GM12872 (cell line): ENCODE measurements at regions not wholly inside any gene's neighbourhood (a gene's known extent, or its start where the extent isn't known, plus 50 kb on each side); places are given as distances from the start of the nearest gene placed in this dataset.

Source experiments
- TF ChIP-seq, protein P1 (sequence below): IDR thresholded peaks from 3 replicates; pipeline ENCODE4 v1.5.1; 2011; ENCODE audit warnings: low read depth, mild to moderate bottlenecking, low read length, moderate library complexity; ENCODE audit not compliant: insufficient read depth

DNA sequence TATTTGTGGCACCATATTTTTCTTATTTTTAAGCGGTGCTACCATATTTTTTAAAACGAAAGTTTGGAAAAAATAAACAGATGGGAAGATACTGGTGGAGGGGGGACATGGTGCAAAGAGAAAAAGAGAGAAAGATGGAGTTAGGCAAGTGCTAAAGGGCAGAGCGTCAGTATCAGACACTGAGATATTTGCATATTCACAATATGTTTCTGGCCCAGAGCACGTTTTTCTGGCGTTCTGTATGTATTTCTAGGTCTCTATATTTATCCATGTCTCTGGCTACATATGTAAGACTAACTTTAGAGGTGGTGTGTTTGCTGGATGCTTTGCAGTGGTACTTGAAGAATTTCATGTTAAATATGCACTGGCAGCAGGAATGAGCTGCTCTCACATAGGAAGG lies 414.0 kb downstream of the TLE4 start:
- TF ChIP-seq, protein P1, sequence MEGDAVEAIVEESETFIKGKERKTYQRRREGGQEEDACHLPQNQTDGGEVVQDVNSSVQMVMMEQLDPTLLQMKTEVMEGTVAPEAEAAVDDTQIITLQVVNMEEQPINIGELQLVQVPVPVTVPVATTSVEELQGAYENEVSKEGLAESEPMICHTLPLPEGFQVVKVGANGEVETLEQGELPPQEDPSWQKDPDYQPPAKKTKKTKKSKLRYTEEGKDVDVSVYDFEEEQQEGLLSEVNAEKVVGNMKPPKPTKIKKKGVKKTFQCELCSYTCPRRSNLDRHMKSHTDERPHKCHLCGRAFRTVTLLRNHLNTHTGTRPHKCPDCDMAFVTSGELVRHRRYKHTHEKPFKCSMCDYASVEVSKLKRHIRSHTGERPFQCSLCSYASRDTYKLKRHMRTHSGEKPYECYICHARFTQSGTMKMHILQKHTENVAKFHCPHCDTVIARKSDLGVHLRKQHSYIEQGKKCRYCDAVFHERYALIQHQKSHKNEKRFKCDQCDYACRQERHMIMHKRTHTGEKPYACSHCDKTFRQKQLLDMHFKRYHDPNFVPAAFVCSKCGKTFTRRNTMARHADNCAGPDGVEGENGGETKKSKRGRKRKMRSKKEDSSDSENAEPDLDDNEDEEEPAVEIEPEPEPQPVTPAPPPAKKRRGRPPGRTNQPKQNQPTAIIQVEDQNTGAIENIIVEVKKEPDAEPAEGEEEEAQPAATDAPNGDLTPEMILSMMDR: no peak

DNA sequence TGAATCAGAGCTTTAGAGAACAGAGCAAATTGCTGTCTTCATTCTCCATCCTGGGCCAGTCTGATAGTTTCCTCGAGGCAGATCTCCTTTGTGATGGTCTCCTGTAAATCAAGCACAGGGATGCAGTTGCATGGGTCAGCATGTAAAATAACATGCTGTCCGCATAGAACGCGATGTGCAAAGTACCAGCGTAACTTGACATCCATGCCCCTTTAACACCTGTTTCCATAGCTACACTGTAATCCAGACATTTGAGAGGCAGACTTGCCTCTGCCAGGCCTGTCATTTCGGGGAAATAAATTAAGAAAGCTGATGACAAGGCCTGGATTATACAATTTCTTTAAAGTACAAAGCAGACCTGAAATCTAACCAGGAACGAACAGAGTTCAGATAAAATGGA lies 413.5 kb downstream of the TLE4 start:
- TF ChIP-seq, protein P1: no peak

DNA sequence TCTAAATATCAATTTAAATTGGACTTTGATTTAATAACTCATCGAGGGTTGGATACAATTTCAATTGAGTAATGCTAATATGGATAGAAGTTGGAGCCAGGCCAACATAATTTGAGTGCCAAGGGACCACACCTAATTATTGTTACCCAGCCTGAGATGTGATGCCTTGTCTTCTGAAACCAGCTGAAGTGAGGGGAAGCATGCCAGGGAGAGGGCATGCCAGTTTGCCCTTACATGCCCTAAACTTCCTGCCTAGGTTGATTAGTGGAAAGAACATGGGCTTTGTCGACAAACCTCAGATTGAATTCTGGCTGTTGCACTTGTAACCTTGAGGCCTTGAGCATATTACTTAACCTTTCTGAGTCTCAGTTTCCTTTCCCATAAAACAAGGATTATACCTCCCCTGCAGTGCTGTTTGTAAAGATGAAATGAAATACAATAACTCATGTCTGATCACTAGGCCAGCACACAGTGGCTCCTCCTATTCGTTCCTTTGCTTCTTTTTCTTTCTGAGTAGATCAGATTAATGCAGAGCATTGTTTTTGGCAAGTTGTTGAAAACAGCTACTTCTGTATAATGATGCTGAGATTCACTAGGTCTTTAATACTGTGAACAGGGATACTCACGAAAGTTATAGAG lies 412.8 kb downstream of the TLE4 start:
- TF ChIP-seq, protein P1: no peak

- TF ChIP-seq, protein P1: no peak
Observed at GRCh38 chr9:79980432-79980831, 408.7 kb downstream of the TLE4 start.

- TF ChIP-seq, protein P1: no peak
Observed at GRCh38 chr9:79977510-79978197, 405.9 kb downstream of the TLE4 start.

DNA sequence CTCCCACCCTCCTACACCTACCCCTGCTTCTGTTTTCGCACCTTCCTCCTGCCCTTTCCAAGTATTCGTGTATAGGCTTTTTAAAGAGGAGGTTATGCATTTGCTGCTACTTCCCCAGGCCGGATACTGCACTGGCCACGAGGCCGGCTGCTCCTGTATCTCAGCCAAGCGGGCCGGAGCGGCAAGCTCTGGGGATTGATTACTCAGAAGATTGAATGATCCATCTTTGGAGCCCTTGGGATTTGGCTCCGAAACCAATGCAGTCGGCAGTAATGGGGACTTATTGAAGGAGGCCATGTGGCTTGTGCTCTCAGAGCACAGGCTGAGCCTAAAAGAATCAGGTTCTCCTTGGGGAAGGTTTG lies 405.3 kb downstream of the TLE4 start:
- TF ChIP-seq, protein P1: no peak

DNA sequence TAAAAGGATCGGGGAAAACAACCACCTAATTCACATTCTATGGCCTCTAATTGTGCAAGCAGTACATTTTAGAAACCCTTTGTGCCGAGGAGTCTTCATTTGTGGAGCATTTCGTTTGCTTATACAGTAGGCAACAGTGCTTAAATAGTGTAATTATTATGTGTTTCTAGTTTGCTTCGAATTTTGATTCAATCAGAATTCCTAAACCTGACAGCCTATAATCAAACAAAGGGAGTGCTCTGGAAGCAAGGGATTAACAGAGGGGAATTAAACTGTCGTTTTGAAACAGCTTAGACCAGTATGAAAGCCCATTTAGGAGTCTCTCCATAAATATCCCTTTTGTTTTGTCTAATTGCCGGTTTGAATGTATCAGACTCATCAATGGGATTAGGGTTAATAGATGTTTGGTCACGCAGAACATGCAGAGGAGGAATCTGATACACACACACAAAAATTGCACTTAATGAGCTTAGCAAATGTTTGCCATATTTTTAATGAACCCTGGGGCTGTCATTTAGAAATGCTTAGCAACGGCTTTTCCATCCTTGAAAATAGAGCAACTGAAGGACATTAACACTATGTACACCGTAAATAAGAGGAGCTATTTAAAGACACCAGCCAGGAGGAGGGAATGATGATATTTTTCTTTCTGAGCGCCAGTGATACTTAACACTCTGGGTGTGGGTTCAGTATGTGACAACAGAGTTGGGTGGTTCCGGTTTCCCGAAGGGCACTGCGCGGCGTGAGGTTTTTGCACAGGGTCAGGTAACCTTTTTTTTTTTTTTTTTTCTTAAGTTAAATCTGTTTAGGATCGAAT lies 404.7 kb downstream of the TLE4 start:
- TF ChIP-seq, protein P1: no peak
